ENCODE measurements at regions not wholly inside any gene's neighbourhood (a gene's known extent, or its start where the extent isn't known, plus 50 kb on each side); places are given as distances from the start of the nearest gene placed in this dataset.

GRCh38 chr9:107727086-107727780 is 237.7 kb upstream of the KLF4 start:
- Histone ChIP-seq H3K36me3 (ENCODE audit: control insufficient read depth in 1 of 2, insufficient read depth in 2 of 2, low read length in 2 of 2) (no peaks in the 10 kb centered on the region), H3K27ac (ENCODE audit: low read length) (no peak overlapping the region), H3K4me3 (ENCODE audit: low read depth in 1 of 2, low read length in 2 of 2) (no peak overlapping the region), H3K9me3 (ENCODE audit: control insufficient read depth in 1 of 2, low read length in 2 of 2) (no peaks in the 10 kb centered on the region), H3K27me3 (ENCODE audit: low read depth, low read length) (no peaks in the 10 kb centered on the region), H3K4me1 (ENCODE audit: control insufficient read depth in 1 of 2, insufficient read depth in 2 of 2, low read length in 2 of 2) (peaks cover 0 to under 1% of the 10 kb centered on the region in 2 donors)

DNA sequence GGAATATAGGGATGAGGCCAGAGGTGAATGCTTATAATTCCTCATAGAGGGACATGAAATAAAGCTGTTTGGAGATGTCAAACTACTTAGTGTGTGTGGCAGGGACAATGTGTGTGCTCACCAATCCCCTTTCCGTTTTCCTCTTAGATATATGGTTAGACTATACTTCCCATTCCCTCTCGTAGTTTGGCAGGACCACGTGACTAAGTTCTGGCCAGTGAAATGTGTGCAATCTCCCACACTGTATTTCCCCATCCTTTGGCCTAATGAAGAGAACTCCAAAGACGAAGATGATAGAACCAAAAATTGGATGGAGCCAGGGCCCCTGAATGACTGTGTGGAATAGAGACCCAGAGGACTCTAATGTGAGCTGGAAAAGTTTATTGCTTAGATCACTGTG is 233.4 kb upstream of the KLF4 start:
- Histone ChIP-seq H3K4me1 (ENCODE audit: control insufficient read depth in 1 of 2, insufficient read depth in 2 of 2, low read length in 2 of 2) (no peaks in the 10 kb centered on the region), H3K36me3 (ENCODE audit: control insufficient read depth in 1 of 2, insufficient read depth in 2 of 2, low read length in 2 of 2) (no peaks in the 10 kb centered on the region), H3K4me3 (ENCODE audit: low read depth in 1 of 2, low read length in 2 of 2) (no peak overlapping the region), H3K27me3 (ENCODE audit: low read depth, low read length) (no peaks in the 10 kb centered on the region), H3K27ac (ENCODE audit: low read length) (no peak overlapping the region), H3K9me3 (ENCODE audit: control insufficient read depth in 1 of 2, low read length in 2 of 2) (no peaks in the 10 kb centered on the region)

DNA sequence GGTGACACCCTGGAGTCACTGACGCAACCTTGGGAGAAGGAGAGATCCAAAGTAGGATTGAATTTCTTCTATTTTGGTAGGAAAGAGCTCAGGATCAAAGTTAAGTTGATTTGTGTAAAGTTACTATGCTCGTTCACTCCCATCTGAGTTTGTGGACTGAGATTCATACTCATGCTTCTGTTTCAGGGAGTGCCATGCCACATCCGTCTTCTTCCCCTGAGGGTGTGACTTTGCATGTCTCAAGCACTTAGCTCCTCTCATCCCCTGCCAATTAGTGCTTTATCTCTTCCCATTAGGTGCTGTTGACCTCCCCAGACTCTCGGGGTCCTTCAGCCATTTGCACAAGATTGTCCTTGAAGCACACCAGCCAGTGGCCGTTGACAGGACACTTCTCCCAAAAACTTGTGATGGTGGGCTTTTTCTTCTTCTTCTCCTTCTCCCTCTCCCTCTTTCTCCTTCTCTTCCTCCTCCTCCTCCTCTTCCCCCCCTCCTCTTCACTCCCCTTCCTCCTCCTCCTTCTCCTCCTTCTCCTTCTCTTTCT is 232.2 kb upstream of the KLF4 start:
- Histone ChIP-seq H3K4me3 (ENCODE audit: low read depth in 1 of 2, low read length in 2 of 2) (no peak overlapping the region), H3K36me3 (ENCODE audit: control insufficient read depth in 1 of 2, insufficient read depth in 2 of 2, low read length in 2 of 2) (no peaks in the 10 kb centered on the region), H3K27me3 (ENCODE audit: low read depth, low read length) (no peaks in the 10 kb centered on the region), H3K4me1 (ENCODE audit: control insufficient read depth in 1 of 2, insufficient read depth in 2 of 2, low read length in 2 of 2) (no peaks in the 10 kb centered on the region), H3K9me3 (ENCODE audit: control insufficient read depth in 1 of 2, low read length in 2 of 2) (no peaks in the 10 kb centered on the region), H3K27ac (ENCODE audit: low read length) (no peak overlapping the region)

- no peaks in the 10 kb centered on the region for H3K36me3 ChIP-seq (ENCODE audit: control insufficient read depth in 1 of 2, insufficient read depth in 2 of 2, low read length in 2 of 2)
- H3K4me1 ChIP-seq (ENCODE audit: control insufficient read depth in 1 of 2, insufficient read depth in 2 of 2, low read length in 2 of 2) = no peaks in the 10 kb centered on the region
These were observed 230.9 kb upstream of the KLF4 start for GRCh38 chr9:107720501-107720900.

DNA sequence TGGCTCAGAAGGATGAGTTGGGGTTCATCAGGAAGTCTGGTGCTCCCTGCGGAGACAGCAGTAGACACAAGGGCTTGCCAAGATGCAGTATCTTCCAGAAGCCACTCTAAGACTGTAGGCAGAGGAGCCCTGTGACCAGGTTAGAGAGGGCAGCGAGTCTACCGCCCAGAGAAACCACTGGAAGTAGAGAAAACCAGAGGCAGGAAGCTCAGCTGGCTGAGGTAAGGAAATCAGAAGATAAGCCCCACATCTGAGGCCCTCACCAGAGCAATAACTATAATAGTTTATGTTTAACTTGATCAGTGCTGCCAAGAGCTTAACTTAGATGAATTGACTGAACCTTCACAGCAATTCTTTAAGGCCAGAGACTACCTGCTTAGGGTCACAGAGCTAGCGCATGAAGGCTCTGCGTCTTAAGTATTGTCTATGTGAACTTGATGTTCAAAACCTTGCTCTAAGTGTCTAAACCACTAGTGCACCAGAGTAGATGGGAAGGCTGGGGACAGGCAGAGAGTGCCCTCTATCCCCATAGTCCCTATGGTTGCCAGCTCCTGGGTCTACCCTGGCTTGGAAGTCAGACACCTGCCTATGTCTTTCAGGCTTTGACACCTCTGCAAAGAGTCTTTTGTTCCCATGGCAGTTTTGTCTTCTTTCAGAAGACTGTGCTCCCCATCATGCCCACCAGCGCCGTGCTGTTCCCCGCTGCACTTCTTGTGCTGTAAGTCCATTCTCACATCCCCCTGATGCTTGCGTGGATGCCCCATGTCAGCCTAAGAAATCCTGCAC is 228.2 kb upstream of the KLF4 start:
- no peak overlapping the region for H3K4me3 ChIP-seq (ENCODE audit: low read depth in 1 of 2, low read length in 2 of 2)
- no peak overlapping the region for H3K27ac ChIP-seq (ENCODE audit: low read length)
- H3K4me1 ChIP-seq (ENCODE audit: control insufficient read depth in 1 of 2, insufficient read depth in 2 of 2, low read length in 2 of 2) = no peaks in the 10 kb centered on the region
- no peaks in the 10 kb centered on the region for H3K36me3 ChIP-seq (ENCODE audit: control insufficient read depth in 1 of 2, insufficient read depth in 2 of 2, low read length in 2 of 2)
- no peaks in the 10 kb centered on the region for H3K27me3 ChIP-seq (ENCODE audit: low read depth, low read length)
- H3K9me3 ChIP-seq (ENCODE audit: control insufficient read depth in 1 of 2, low read length in 2 of 2) = no peaks in the 10 kb centered on the region

More at GRCh38 chr9:107720501-107720900, 230.9 kb upstream of the KLF4 start:
- Histone ChIP-seq H3K27me3 (ENCODE audit: low read depth, low read length) (no peaks in the 10 kb centered on the region), H3K27ac (ENCODE audit: low read length) (no peak overlapping the region), H3K9me3 (ENCODE audit: control insufficient read depth in 1 of 2, low read length in 2 of 2) (no peaks in the 10 kb centered on the region), H3K4me3 (ENCODE audit: low read depth in 1 of 2, low read length in 2 of 2) (no peak overlapping the region)

DNA sequence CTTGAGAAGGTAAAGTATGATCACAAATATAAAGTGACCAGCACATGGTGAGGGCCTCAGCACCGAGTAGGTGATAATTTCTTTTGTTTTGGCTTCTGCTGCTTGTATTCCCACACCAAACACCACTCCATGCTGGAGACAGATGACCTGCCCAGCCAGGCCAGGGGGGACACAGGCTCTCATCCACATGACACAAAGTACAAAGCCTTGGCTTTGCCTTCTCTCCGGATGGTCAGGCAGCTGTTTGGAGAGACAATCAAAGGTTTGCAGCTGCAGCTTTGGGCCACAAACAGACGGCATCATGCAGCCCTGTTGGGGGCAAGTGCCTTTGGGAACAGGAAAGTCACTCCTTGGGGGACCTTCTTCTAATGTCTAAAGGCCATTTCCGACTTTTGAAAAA is 226.2 kb upstream of the KLF4 start:
- Histone ChIP-seq H3K4me1 (ENCODE audit: control insufficient read depth in 1 of 2, insufficient read depth in 2 of 2, low read length in 2 of 2) (no peaks in the 10 kb centered on the region), H3K36me3 (ENCODE audit: control insufficient read depth in 1 of 2, insufficient read depth in 2 of 2, low read length in 2 of 2) (no peaks in the 10 kb centered on the region), H3K9me3 (ENCODE audit: control insufficient read depth in 1 of 2, low read length in 2 of 2) (no peaks in the 10 kb centered on the region), H3K27ac (ENCODE audit: low read length) (no peak overlapping the region), H3K27me3 (ENCODE audit: low read depth, low read length) (no peaks in the 10 kb centered on the region), H3K4me3 (ENCODE audit: low read depth in 1 of 2, low read length in 2 of 2) (no peak overlapping the region)

DNA sequence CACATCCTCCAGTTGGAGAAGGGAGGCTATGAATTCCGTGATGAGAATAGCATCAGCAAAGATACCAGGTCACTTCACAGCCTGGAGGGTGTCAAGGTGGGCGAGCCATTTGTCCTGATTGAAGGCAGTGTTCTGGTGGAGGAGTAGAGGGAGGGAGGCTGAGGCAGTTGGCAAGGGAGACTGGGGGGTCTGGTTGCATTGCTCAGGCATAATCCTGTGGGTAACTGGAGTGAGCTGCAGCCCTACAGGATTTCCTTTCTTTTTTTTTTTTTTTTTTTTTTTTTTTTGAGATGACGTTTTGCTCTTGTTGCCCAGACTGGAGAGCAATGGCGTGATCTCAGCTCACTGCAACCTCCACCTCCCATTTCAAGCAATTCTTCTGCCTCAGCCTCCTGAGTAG is 223.9 kb upstream of the KLF4 start:
- Histone ChIP-seq H3K27ac (ENCODE audit: low read length) (no peak overlapping the region), H3K4me1 (ENCODE audit: control insufficient read depth in 1 of 2, insufficient read depth in 2 of 2, low read length in 2 of 2) (no peaks in the 10 kb centered on the region), H3K36me3 (ENCODE audit: control insufficient read depth in 1 of 2, insufficient read depth in 2 of 2, low read length in 2 of 2) (no peaks in the 10 kb centered on the region), H3K27me3 (ENCODE audit: low read depth, low read length) (no peaks in the 10 kb centered on the region), H3K9me3 (ENCODE audit: control insufficient read depth in 1 of 2, low read length in 2 of 2) (no peaks in the 10 kb centered on the region), H3K4me3 (ENCODE audit: low read depth in 1 of 2, low read length in 2 of 2) (no peak overlapping the region)

DNA sequence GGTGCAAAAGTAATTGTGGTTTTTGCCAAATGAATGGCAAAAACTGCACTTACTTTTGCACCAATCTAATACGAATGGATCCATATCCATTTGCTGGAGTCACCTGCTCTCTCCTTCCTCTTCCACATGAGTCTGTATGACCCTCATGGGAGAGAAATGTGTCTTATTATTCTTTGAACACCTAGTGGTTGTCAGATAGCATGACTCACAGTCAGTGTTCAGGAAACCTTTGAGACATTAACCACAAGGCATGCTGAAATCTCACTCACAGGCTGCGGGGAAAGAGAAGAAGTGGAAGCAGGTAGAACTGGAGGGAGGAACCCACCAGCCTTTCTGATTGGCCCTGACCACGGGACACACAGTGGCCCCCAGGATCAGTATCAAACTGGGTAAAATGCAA is 222.8 kb upstream of the KLF4 start:
- H3K4me3 ChIP-seq (ENCODE audit: low read depth in 1 of 2, low read length in 2 of 2) = no peak overlapping the region
- no peak overlapping the region for H3K27ac ChIP-seq (ENCODE audit: low read length)
- H3K4me1 ChIP-seq (ENCODE audit: control insufficient read depth in 1 of 2, insufficient read depth in 2 of 2, low read length in 2 of 2) = no peaks in the 10 kb centered on the region
- no peaks in the 10 kb centered on the region for H3K27me3 ChIP-seq (ENCODE audit: low read depth, low read length)
- no peaks in the 10 kb centered on the region for H3K36me3 ChIP-seq (ENCODE audit: control insufficient read depth in 1 of 2, insufficient read depth in 2 of 2, low read length in 2 of 2)
- no peaks in the 10 kb centered on the region for H3K9me3 ChIP-seq (ENCODE audit: control insufficient read depth in 1 of 2, low read length in 2 of 2)

- Histone ChIP-seq H3K9me3 (ENCODE audit: control insufficient read depth in 1 of 2, low read length in 2 of 2) (no peaks in the 10 kb centered on the region), H3K27ac (ENCODE audit: low read length) (no peak overlapping the region), H3K4me1 (ENCODE audit: control insufficient read depth in 1 of 2, insufficient read depth in 2 of 2, low read length in 2 of 2) (no peaks in the 10 kb centered on the region)
These were observed 222.0 kb upstream of the KLF4 start for GRCh38 chr9:107711542-107711941.

DNA sequence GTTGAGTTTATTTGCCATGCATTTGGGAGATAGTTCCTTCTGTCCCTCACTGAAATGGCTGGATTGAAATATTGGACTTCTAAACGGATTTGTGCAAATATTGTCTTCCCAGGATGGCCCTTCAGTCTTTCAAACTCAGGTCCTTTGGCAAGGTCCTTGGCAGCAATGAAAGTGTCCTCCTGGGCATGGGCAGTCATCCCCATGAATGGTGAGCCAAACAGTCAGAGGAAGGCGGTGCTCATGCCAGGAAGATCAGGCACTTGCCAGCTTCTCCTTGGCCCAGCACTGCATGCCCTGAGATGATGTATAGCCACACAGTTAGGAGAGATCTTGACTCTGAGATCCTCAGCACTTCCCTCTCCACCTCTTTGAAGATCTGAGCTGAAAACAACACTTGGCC is 221.4 kb upstream of the KLF4 start:
- Histone ChIP-seq H3K27me3 (ENCODE audit: low read depth, low read length) (no peaks in the 10 kb centered on the region), H3K4me3 (ENCODE audit: low read depth in 1 of 2, low read length in 2 of 2) (no peak overlapping the region), H3K27ac (ENCODE audit: low read length) (no peak overlapping the region), H3K4me1 (ENCODE audit: control insufficient read depth in 1 of 2, insufficient read depth in 2 of 2, low read length in 2 of 2) (no peaks in the 10 kb centered on the region), H3K9me3 (ENCODE audit: control insufficient read depth in 1 of 2, low read length in 2 of 2) (no peaks in the 10 kb centered on the region), H3K36me3 (ENCODE audit: control insufficient read depth in 1 of 2, insufficient read depth in 2 of 2, low read length in 2 of 2) (no peaks in the 10 kb centered on the region)

More at GRCh38 chr9:107711542-107711941, 222.0 kb upstream of the KLF4 start:
- Histone ChIP-seq H3K4me3 (ENCODE audit: low read depth in 1 of 2, low read length in 2 of 2) (no peak overlapping the region), H3K27me3 (ENCODE audit: low read depth, low read length) (no peaks in the 10 kb centered on the region), H3K36me3 (ENCODE audit: control insufficient read depth in 1 of 2, insufficient read depth in 2 of 2, low read length in 2 of 2) (no peaks in the 10 kb centered on the region)

GRCh38 chr9:107710546-107710945 is 221.0 kb upstream of the KLF4 start:
- H3K27ac ChIP-seq (ENCODE audit: low read length) = no peak overlapping the region

More at GRCh38 chr9:107710546-107710945, 221.0 kb upstream of the KLF4 start:
- H3K36me3 ChIP-seq (ENCODE audit: control insufficient read depth in 1 of 2, insufficient read depth in 2 of 2, low read length in 2 of 2) = no peaks in the 10 kb centered on the region
- no peaks in the 10 kb centered on the region for H3K9me3 ChIP-seq (ENCODE audit: control insufficient read depth in 1 of 2, low read length in 2 of 2)
- no peaks in the 10 kb centered on the region for H3K4me1 ChIP-seq (ENCODE audit: control insufficient read depth in 1 of 2, insufficient read depth in 2 of 2, low read length in 2 of 2)
- H3K4me3 ChIP-seq (ENCODE audit: low read depth in 1 of 2, low read length in 2 of 2) = no peak overlapping the region
- no peaks in the 10 kb centered on the region for H3K27me3 ChIP-seq (ENCODE audit: low read depth, low read length)
